ENCODE measurements at regions not wholly inside any gene's neighbourhood (a gene's known extent, or its start where the extent isn't known, plus 50 kb on each side); places are given as distances from the start of the nearest gene placed in this dataset.

- Histone ChIP-seq H3K4me3 (no peak overlapping the region), H3K27ac (no peak overlapping the region)
- TF ChIP-seq CTCF (IDR thresholded peaks at IDR 0.05) = no peak
- DNase-seq (ENCODE audit: low spot score) = no peak
Measured at GRCh38 chr1:104291156-104291555, 541.5 kb downstream of the AMY1C start.

- H3K4me3 ChIP-seq = no peak overlapping the region
- TF ChIP-seq CTCF (IDR thresholded peaks at IDR 0.05) = no peak
- no peak for DNase-seq (ENCODE audit: low spot score)
- no peak overlapping the region for H3K27ac ChIP-seq
Measured at GRCh38 chr1:104294259-104294658, 544.6 kb downstream of the AMY1C start.

GRCh38 chr1:104295511-104295910 is 545.8 kb downstream of the AMY1C start:
- no peak for TF ChIP-seq CTCF (IDR thresholded peaks at IDR 0.05)
- Histone ChIP-seq H3K4me3 (no peak overlapping the region), H3K27ac (no peak overlapping the region)
- no peak for DNase-seq (ENCODE audit: low spot score)

GRCh38 chr1:104309673-104310072 is 560.0 kb downstream of the AMY1C start:
- TF ChIP-seq CTCF (IDR thresholded peaks at IDR 0.05) = no peak
- Histone ChIP-seq H3K4me3 (no peak overlapping the region), H3K27ac (no peak overlapping the region)
- DNase-seq (ENCODE audit: low spot score) = no peak

GRCh38 chr1:104315823-104316222 is 566.1 kb downstream of the AMY1C start:
- no peak for TF ChIP-seq CTCF (IDR thresholded peaks at IDR 0.05)
- no peak for DNase-seq (ENCODE audit: low spot score)
- Histone ChIP-seq H3K27ac (no peak overlapping the region), H3K4me3 (no peak overlapping the region)

- no peak for DNase-seq (ENCODE audit: low spot score)
- Histone ChIP-seq H3K27ac (no peak overlapping the region), H3K4me3 (no peak overlapping the region)
- TF ChIP-seq CTCF (IDR thresholded peaks at IDR 0.05) = no peak
Measured at GRCh38 chr1:104322131-104322530, 572.4 kb downstream of the AMY1C start.

- H3K4me3 ChIP-seq = no peak overlapping the region
Measured at GRCh38 chr1:104329278-104329677, 579.6 kb downstream of the AMY1C start.

More at GRCh38 chr1:104329278-104329677, 579.6 kb downstream of the AMY1C start:
- no peak for TF ChIP-seq CTCF (IDR thresholded peaks at IDR 0.05)
- H3K27ac ChIP-seq = no peak overlapping the region
- DNase-seq (ENCODE audit: low spot score) = no peak

Data from coronary artery (tissue), 2 donors.